AG09309 (cell line): ENCODE measurements at regions not wholly inside any gene's neighbourhood (a gene's known extent, or its start where the extent isn't known, plus 50 kb on each side); places are given as distances from the start of the nearest gene placed in this dataset.

Experiments
- DNase-seq: peaks from one replicate; pipeline ENCODE4 v3.0.0-alpha.2; 2010; ENCODE audit warnings: low read depth
- H3K4me3 ChIP-seq: 2 replicates; pipeline ENCODE4 v1.5.1; 2011; ENCODE audit warnings: mild to moderate bottlenecking, low read depth, low read length, moderate library complexity; ENCODE audit not compliant: control insufficient read depth
- CTCF ChIP-seq: IDR thresholded peaks from 2 replicates; pipeline ENCODE4 v1.5.1; 2011; ENCODE audit warnings: mild to moderate bottlenecking, low read depth, low read length, inconsistent platforms; ENCODE audit not compliant: insufficient read depth, control insufficient read depth; ENCODE audit errors: missing control alignments

GRCh38 chr16:60882816-60883215, 1153.4 kb downstream of the CDH8 start:
- no peak for DNase-seq
- no peak overlapping the region for H3K4me3 ChIP-seq
- no peak for TF ChIP-seq CTCF

GRCh38 chr16:60852635-60853034, 1183.6 kb downstream of the CDH8 start:
- H3K4me3 ChIP-seq, result no peak overlapping the region
- TF ChIP-seq CTCF, result no peak
- no peak for DNase-seq

GRCh38 chr16:60821661-60822060, 1214.6 kb downstream of the CDH8 start:
- H3K4me3 ChIP-seq, result no peak overlapping the region
- no peak for TF ChIP-seq CTCF
- DNase-seq, result no peak

- no peak for DNase-seq
- H3K4me3 ChIP-seq, result no peak overlapping the region
- TF ChIP-seq CTCF, result no peak
These were observed 1215.9 kb downstream of the CDH8 start for GRCh38 chr16:60820361-60820760.

- DNase-seq, result no peak
- no peak overlapping the region for H3K4me3 ChIP-seq
- no peak for TF ChIP-seq CTCF
These were observed 1217.8 kb downstream of the CDH8 start for GRCh38 chr16:60818465-60818864.

- DNase-seq, result no peak
- H3K4me3 ChIP-seq, result no peak overlapping the region
- no peak for TF ChIP-seq CTCF
These were observed 1219.8 kb downstream of the CDH8 start for GRCh38 chr16:60816461-60816860.

- H3K4me3 ChIP-seq, result no peak overlapping the region
- no peak for TF ChIP-seq CTCF
- DNase-seq, result no peak
These were observed 1220.4 kb downstream of the CDH8 start for GRCh38 chr16:60815865-60816264.
